SK-N-MC (cell line): ENCODE measurements at regions not wholly inside any gene's neighbourhood (a gene's known extent, or its start where the extent isn't known, plus 50 kb on each side); places are given as distances from the start of the nearest gene placed in this dataset.

Experiments
- EZH2 ChIP-seq: fragments of 200-600 bp; sonication (generic); IDR thresholded peaks from one replicate; pipeline ENCODE4 v1.6.1; 2017; ENCODE audit warnings: antibody characterized with exemption
- FOXP2 ChIP-seq: optimal IDR thresholded peaks from 2 replicates; pipeline ENCODE3; 2011; ENCODE audit warnings: mild to moderate bottlenecking, moderate library complexity; ENCODE audit not compliant: insufficient read depth; ENCODE audit errors: extremely low read length, control extremely low read depth
- POLR2AphosphoS5 ChIP-seq: IDR thresholded peaks from 2 replicates; pipeline ENCODE4 v1.6.1; 2012; ENCODE audit warnings: mild to moderate bottlenecking, low read depth, low read length, borderline replicate concordance

DNA sequence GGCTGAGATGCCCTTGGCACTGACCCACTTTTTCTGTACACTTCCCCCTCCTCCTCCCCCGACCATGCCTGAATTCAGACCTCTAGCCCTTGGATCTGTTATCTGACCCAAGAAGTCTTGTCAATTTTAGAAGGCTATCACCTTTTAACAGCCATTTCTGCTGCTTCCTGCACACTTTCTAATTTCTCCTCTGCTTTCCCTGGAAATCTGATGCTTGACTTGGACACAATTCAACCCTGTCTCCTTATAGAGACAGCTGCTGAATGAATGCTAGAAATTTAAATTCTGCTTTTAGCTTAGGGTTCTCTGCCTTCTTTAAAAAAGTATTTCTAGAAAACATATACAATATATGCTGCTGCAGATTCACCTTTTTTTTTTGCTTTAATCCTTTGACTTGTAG, 417.9 kb upstream of the KLF6 start:
- TF ChIP-seq EZH2 = no peak
- no peak for TF ChIP-seq POLR2AphosphoS5
- no peak for TF ChIP-seq FOXP2
